ENCODE measurements at regions not wholly inside any gene's neighbourhood (a gene's known extent, or its start where the extent isn't known, plus 50 kb on each side); places are given as distances from the start of the nearest gene placed in this dataset.

GRCh38 chr4:111773858-111774257 is 371.4 kb upstream of the FAM241A start (continued):
- TF ChIP-seq ZBTB40 (IDR thresholded peaks at IDR 0.05; ENCODE audit: borderline replicate concordance) = no peak
- TF ChIP-seq YBX1 (IDR thresholded peaks at IDR 0.05) = no peak
- TF ChIP-seq TBL1XR1 (IDR thresholded peaks at IDR 0.05; ENCODE audit: low read depth, low read length) = no peak

GRCh38 chr4:111775556-111776297 is 369.5 kb upstream of the FAM241A start:
- POLR2A ChIA-PET = no interaction called here
- TF ChIP-seq ZBTB33 (IDR thresholded peaks at IDR 0.05) (no peak), ZBTB4 (CRISPR knock-in tag; IDR thresholded peaks at IDR 0.05) (no peak), SUPT20H (IDR thresholded peaks at IDR 0.05; ENCODE audit: borderline replicate concordance, control insufficient read depth, low read depth, low read length) (no peak), NFIC (IDR thresholded peaks at IDR 0.05; ENCODE audit: low read depth, low read length) (no peak), YY1 (IDR thresholded peaks at IDR 0.05; ENCODE audit: low read depth, low read length) (no peak), JUNB (IDR thresholded peaks at IDR 0.05) (no peak), LARP7 (IDR thresholded peaks at IDR 0.05) (no peak), JUND (IDR thresholded peaks at IDR 0.05; ENCODE audit: low read depth, low read length) (no peak), BCL11A (IDR thresholded peaks at IDR 0.05; ENCODE audit: low read depth, low read length) (no peak)

More at GRCh38 chr4:111775556-111776297, 369.5 kb upstream of the FAM241A start:
- no peak for DNase-seq (ENCODE audit: low read depth, low spot score)
- no peaks in the 10 kb centered on the region for H4K20me1 ChIP-seq (ENCODE audit: control insufficient read depth, insufficient read depth)
- H3K4me3 ChIP-seq = no peak overlapping the region
- no peak overlapping the region for H3K27ac ChIP-seq (ENCODE audit: control insufficient read depth, insufficient read depth)
- ChIA-PET CTCF (interaction anchor here (0.6 kb wide), 1 partner anchor 22 kb away, joined by 3 read pairs; no protein-coding TSS in a partner anchor), RAD21 (ENCODE audit: unreplicated experiment) (no interaction called here), SMC1A (ENCODE audit: uncharacterized antibody, unreplicated experiment) (no interaction called here)
- ATAC-seq = no peak
- no peak overlapping the region for H3K9ac ChIP-seq (ENCODE audit: control insufficient read depth, insufficient read depth, low read length)
- WGBS (ENCODE audit: insufficient coverage, insufficient replicate concordance, low lambda C conversion rate, missing lambda C conversion rate) = 32% methylated on average over 4 of the region's 4 CpGs
- no peaks in the 10 kb centered on the region for H3K4me1 ChIP-seq (ENCODE audit: control insufficient read depth, insufficient read depth, low read length)
- no peaks in the 10 kb centered on the region for H3K27me3 ChIP-seq (replicated peaks in 1 of 2; ENCODE audit: control insufficient read depth in 2 of 2, insufficient read depth in 2 of 2, low read length in 1 of 2)
- no peaks in the 10 kb centered on the region for H3K9me3 ChIP-seq (replicated peaks; ENCODE audit: control insufficient read depth, insufficient read depth, low read length)
- in situ Hi-C loops (cut with MboI) (no loop called here), intact Hi-C loops (cut with micrococcal nuclease; ENCODE audit: unreplicated experiment) (no loop called here)
- H3K4me2 ChIP-seq (ENCODE audit: control insufficient read depth, insufficient read depth) = no peak overlapping the region
- no peak overlapping the region for H2AFZ ChIP-seq (ENCODE audit: control insufficient read depth, low read depth, low read length)
- BruUV-seq (replicated peaks) = no TSS peak
- no peaks in the 10 kb centered on the region for H3K79me2 ChIP-seq (ENCODE audit: control insufficient read depth, insufficient read depth, low read length)
- no peak for FAIRE-seq
- no peaks in the 10 kb centered on the region for H3K36me3 ChIP-seq (ENCODE audit: control insufficient read depth in 2 of 2, insufficient read depth in 2 of 2, low read length in 1 of 2)
